Limb (tissue), 2 donors: ENCODE measurements at regions not wholly inside any gene's neighbourhood (a gene's known extent, or its start where the extent isn't known, plus 50 kb on each side); places are given as distances from the start of the nearest gene placed in this dataset.

Experiments used
- DNase-seq, 2 donors: peaks; one replicate each; pipeline ENCODE4 v3.0.0-alpha.2; 2016; ENCODE audit errors: extremely low spot score in 2 of 2

GRCh38 chr4:119750048-119750447 is 121.4 kb upstream of the PDE5A start:
- no peak for DNase-seq

DNA sequence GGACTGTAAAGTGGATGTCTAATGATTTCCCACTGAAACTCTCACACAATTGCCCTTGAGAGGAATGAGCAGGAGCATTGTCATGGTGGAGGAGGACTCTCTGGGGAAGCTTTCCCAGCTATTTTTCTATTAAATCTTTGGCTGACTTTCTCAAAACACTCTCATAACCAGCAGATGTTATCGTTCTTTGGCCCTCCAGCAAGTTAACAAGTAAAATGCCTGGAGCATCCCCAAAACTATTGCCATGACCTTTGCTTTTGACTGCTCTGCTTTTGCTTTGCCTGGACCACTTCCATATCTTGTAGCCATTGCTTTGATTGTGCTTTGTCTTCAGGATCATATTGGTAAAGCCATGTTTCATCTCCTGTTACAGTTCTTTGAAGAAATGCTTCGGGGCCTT is 120.2 kb upstream of the PDE5A start:
- DNase-seq = no peak

GRCh38 chr4:119746951-119747350 is 118.3 kb upstream of the PDE5A start:
- DNase-seq = no peak

DNA sequence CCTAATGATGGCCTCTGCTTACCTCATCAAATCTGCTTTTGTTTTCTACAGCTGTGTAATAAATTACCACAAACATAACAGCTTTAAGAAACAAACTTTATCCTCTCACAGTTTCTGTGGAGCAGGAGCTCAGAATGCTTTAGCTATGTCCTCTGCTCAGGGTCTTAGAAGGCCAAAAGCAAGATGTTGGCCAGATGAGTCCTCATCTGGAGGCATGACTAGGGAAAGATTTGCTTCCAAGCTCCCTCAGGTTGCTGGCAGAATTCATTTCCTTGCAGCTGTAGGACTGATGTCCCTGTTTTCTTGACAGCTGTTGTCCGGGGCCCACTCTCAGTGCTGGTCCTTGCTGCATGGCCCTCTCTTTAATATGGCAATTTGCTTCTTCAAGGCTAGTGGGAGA is 116.7 kb upstream of the PDE5A start:
- DNase-seq = no peak

GRCh38 chr4:119744580-119744979 is 116.0 kb upstream of the PDE5A start:
- no peak for DNase-seq

DNA sequence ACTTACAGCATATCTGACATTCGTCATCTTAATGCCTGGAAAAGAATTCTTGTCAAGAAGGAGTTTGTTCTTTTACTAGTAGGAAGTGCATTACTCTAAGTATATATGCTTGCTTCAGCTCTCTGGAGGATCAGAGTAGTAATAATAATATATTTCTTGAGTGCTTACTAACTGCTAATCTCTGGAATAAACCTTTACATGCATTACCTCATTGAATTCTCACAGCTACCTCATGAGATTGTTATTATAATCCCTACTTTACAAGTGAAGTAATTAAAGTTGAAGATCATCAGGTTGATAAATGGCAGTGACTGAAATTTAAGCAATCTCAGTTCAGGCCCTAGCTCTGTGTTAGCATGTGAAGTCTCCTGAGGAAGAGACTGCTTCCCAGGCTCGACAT is 115.0 kb upstream of the PDE5A start:
- DNase-seq = no peak

- DNase-seq = no peak
These were observed 111.2 kb upstream of the PDE5A start for GRCh38 chr4:119739796-119740195.

DNA sequence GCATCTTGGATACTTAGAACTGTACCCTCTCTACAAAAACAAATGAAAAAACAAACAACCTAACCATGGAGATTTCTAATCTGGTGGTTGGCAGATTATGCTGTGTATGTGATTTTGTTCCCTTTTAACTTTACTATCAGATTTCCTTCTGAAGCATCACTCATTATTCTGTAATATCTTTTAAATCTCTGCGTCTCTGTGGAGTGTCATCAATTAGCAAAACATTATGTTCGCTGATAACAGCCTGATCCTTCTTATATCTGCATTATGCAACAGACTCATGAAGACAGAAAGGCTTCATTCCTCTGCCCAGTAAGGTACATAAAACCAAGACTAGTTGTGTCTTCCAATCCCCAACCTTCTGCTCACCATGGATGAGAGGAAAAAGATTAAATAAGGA is 110.3 kb upstream of the PDE5A start:
- no peak for DNase-seq

DNA sequence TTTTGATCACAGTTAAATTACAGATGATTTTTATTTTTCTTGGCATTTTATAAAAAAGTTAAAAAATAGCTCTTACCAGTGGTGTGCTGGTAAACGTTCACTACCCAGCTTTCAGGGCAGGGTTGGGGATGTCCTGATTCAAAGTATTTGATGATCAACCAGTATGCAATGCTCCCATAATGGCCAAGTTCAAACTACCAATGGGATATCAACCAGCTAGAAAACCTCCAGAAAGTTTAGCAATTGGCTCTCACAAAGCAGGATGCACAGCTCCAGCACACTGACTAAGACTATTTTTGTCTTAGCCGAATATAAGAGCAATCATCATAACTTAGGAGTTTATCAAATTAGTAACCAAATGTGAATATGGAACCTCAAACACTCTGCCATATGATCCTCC is 108.0 kb upstream of the PDE5A start:
- DNase-seq = no peak

DNA sequence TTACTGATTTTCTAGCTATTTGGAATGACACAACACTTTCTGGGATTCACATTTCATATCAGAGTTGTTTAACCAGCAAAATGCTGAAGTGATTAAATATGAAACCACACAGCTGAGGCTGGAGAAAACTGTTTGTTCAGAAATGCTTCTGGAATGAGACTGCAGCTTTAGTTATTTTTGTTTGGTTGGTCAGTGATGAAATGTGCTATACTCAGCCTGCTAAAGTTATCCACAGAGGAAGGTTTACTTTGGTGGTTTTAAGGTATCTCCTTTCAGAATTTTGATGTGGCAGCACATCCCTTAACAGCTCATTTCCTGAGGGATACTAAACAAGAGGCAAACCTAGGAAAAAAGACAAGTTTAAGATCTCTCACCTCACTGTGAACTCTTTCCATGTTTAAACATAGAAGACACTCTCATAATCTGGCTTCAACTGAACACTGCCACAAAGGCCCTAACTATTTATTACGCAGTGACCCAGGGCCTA is 106.6 kb upstream of the PDE5A start:
- no peak for DNase-seq

- DNase-seq = no peak
These were observed 104.8 kb upstream of the PDE5A start for GRCh38 chr4:119733431-119733830.

- DNase-seq = no peak
These were observed 103.2 kb upstream of the PDE5A start for GRCh38 chr4:119731778-119732177.

- no peak for DNase-seq
These were observed 102.6 kb upstream of the PDE5A start for GRCh38 chr4:119731146-119731742.

DNA sequence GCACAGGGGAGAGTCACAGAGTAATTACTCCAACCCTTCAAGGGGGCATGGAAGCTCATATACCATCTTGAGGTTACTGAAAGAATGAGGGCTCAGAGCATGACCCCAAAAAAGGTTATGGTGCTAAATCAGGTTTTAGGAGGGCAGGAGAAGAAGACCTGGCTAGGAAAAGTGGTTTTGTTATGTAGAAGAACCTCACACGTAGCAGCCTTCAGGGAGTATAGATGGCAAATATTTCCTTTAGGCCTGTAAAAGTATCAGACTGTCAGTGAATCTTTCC is 102.0 kb upstream of the PDE5A start:
- DNase-seq = no peak

DNA sequence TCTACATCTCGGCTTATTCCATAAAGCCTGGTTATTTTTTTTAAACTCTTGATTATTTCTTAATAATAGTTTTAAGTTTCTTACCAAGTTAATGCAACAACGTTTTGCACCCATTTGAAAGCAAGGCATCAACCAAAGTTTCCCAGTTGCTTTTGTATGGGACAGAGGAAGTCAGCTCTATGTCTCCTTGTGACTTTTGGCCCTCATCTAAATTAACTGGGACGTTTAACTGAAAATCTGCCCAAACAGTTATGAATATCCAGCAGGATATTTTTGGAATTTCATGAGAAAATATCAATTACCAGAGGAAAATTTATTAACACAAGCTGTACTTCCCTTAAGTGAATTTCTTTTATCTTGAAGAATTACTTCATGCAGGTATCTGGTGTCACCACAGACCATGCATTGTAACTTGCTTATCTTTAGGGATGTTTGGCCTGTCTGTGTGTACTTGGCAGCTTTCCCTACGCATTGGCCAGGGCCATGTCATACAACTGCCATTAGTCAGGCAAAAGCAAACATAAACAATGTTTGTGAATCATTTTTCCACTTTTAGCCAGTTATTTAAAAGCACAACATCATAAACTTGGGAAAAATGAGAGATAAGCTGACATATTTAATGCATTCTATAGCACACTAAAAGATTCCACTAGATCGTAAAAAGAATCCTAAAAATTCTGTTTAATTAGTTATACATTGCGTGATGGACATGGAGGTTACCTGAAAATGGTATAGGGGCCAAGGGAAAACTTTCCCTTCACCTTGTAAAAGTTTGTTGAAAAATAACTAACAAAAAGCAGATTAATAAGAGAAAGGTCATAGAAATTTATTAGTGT is 101.4 kb upstream of the PDE5A start:
- DNase-seq = no peak

GRCh38 chr4:119728692-119729593 is 100.3 kb upstream of the PDE5A start:
- no peak for DNase-seq

GRCh38 chr4:119728185-119728584 is 99.6 kb upstream of the PDE5A start:
- no peak for DNase-seq

DNA sequence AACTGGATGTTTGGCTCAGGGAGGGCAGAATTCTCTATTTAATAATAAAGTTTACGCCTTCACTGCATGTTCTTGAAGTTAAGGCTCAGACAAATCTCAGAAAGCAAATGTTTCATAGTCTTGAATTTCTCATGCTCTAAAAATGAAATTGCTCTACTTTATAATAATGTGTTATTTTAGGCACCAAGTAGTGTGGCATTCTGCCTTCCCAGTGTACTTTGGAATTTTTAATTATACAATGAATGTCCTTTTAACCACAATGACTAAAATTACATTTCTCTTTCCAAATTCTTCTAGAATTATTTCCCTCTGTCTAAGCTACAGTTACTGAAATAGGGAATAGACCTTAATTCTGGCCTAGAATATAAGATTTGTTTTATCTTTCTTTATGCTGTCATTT is 97.9 kb upstream of the PDE5A start:
- no peak for DNase-seq

- no peak for DNase-seq
These were observed 97.2 kb upstream of the PDE5A start for GRCh38 chr4:119725688-119726330.

DNA sequence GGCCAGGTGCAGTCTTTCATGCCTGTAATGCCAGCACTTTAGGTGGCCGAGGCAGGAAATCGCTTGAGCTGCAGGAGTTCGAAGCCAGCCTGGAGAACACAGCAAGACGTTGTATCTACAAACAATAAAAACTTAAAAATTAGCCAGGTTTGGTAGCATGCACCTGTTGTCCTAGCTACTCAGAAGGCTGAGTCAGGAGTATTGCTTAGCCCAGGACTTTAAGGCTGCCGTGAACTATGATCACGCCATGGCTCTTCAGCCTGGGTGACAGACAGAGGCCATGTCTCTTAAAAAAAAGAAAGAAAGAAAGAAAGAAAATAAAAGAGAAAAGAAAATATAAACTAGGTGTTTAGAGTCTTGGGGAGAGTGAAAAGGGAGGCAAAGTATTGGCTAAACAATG is 96.4 kb upstream of the PDE5A start:
- no peak for DNase-seq

GRCh38 chr4:119722670-119723069 is 94.1 kb upstream of the PDE5A start:
- no peak for DNase-seq

DNA sequence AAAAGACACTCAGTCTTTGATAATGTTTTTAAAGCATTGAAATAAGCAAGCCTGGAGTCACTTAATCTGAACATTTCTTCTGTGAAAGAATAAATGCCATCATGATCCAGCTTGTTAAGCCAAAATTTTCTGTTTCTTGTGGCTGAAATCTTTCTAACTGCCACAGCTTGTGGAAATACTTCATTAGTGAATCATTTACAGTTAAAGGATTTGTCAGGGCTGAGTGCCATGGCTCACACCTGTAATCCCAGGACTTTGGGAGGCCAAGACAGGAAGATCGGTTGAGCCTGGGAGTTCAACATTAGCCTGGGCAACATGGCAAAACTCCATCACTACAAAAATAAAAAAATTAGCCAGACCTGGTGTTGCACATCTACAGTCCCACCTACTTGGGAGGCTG is 93.3 kb upstream of the PDE5A start:
- DNase-seq = no peak
